ENCODE measurements at regions not wholly inside any gene's neighbourhood (a gene's known extent, or its start where the extent isn't known, plus 50 kb on each side); places are given as distances from the start of the nearest gene placed in this dataset.

DNA sequence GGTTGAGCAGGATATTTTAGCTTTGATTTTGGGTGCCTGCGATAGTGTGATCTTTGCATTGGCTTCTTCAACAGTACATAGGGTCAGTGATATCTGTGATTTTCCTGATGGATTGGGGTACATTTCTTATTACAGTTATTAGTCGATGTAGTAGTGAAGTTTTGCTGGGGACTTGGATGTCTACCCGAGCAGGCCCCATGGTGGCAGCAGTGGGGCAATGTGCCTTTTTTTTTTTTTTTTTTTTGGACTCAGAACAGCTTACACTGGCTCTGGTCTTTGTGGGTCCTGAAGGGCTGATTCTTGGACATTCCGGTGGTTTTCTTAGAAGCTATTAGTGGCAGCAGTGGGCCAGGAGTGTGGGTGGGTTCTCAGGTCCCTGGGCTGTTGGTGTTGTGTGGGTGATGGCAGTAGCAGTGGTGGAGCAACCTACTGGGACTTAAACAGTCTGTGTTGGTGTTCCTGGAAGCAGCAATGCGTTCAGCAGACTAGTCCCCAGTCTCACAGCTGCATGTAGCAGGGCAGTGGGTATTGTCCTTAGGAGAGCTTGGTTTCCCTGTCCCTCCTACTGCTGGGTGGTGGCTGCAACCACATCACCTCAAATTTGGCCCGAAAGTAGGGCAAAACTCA is 53.7 kb upstream of the SLC4A10 start:
- TF ChIP-seq TCF7 (IDR thresholded peaks at IDR 0.05; ENCODE audit: borderline replicate concordance) (no peak), ZZZ3 (IDR thresholded peaks at IDR 0.05; ENCODE audit: control insufficient read depth, insufficient read length, low read depth) (no peak)
- TF ChIP-seq, protein P1, sequence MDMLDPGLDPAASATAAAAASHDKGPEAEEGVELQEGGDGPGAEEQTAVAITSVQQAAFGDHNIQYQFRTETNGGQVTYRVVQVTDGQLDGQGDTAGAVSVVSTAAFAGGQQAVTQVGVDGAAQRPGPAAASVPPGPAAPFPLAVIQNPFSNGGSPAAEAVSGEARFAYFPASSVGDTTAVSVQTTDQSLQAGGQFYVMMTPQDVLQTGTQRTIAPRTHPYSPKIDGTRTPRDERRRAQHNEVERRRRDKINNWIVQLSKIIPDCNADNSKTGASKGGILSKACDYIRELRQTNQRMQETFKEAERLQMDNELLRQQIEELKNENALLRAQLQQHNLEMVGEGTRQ (IDR thresholded peaks at IDR 0.05; ENCODE audit: borderline replicate concordance, low read depth, low read length): no peak

Data from GM12878 (cell line).